ENCODE measurements at regions not wholly inside any gene's neighbourhood (a gene's known extent, or its start where the extent isn't known, plus 50 kb on each side); places are given as distances from the start of the nearest gene placed in this dataset.
A peak's percentile ranks its signal among the peaks of the same experiment; 100 is the strongest.

DNA sequence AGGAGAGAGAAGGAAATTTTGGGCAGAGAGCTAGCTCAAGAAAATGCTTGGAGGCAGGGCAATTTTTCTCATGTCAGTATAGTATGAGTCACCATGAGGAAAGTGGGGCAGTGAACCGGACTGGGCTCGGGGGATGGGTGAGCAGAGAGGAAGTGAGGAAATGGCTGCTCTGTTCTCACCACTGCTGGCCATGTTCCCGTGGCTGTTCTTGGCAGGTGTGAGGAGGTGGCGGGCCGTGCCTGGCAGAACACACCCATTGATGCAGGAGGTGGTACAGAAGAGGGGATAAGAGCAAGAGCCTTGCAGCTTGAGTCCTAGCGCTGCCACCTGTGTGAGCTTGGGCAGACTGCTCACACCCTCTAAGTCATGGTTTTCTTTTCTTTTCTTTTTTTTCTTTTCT, 304.4 kb upstream of the LYZL1 start:
- no peak for TF ChIP-seq POLR2A (IDR thresholded peaks at IDR 0.05)
- TF ChIP-seq, protein P1, sequence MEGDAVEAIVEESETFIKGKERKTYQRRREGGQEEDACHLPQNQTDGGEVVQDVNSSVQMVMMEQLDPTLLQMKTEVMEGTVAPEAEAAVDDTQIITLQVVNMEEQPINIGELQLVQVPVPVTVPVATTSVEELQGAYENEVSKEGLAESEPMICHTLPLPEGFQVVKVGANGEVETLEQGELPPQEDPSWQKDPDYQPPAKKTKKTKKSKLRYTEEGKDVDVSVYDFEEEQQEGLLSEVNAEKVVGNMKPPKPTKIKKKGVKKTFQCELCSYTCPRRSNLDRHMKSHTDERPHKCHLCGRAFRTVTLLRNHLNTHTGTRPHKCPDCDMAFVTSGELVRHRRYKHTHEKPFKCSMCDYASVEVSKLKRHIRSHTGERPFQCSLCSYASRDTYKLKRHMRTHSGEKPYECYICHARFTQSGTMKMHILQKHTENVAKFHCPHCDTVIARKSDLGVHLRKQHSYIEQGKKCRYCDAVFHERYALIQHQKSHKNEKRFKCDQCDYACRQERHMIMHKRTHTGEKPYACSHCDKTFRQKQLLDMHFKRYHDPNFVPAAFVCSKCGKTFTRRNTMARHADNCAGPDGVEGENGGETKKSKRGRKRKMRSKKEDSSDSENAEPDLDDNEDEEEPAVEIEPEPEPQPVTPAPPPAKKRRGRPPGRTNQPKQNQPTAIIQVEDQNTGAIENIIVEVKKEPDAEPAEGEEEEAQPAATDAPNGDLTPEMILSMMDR (IDR thresholded peaks at IDR 0.05), result no peak
- TF ChIP-seq POLR2AphosphoS5 (IDR thresholded peaks at IDR 0.05), result peak; percentile 79 to 90
